Caco-2 (cell line): ENCODE measurements at regions not wholly inside any gene's neighbourhood (a gene's known extent, or its start where the extent isn't known, plus 50 kb on each side); places are given as distances from the start of the nearest gene placed in this dataset.

ENCODE experiments used
- BruUV-seq: library from RNA; stranded (reverse); fragments of 400-500 nt; replicated peaks from 2 replicates; lab custom pipeline; 2021; lab: Mats Ljungman, UMichigan
- CTCF ChIA-PET: fragments of 300-600 bp; sonication (Branson Sonifier 250); formaldehyde crosslinking; loops from one replicate; lab custom pipeline; 2022; ENCODE audit warnings: antibody characterized with exemption; lab: Charles Lee
- POLR2A ChIA-PET: fragments of 300-600 bp; sonication (Branson Sonifier 250); formaldehyde crosslinking; loops from one replicate; lab custom pipeline; 2022; ENCODE audit warnings: antibody characterized with exemption; lab: Charles Lee
- DNase-seq, 2 experiments: peaks; one replicate each; pipeline versions ENCODE4 v3.0.0 to v3.0.0-alpha.2; 2020 to 2022
- H3K27me3 ChIP-seq: replicated peaks from 2 replicates; pipeline ENCODE4 v1.6.0; 2011; ENCODE audit warnings: low read length; ENCODE audit not compliant: control insufficient read depth, insufficient read depth
- H3K36me3 ChIP-seq: 2 replicates; pipeline ENCODE4 v1.5.1; 2011; ENCODE audit warnings: low read length; ENCODE audit not compliant: control insufficient read depth, insufficient read depth
- H3K4me1 ChIP-seq: fragments of 250-450 bp; sonication (Bioruptor Pico); 2 replicates; pipeline ENCODE4 v1.5.1; 2020; ENCODE audit warnings: mild to moderate bottlenecking
- H3K4me3 ChIP-seq: 2 replicates; pipeline ENCODE4 v1.5.1; 2011; ENCODE audit warnings: low read depth, mild to moderate bottlenecking, control low read depth, low read length
- H3K9me3 ChIP-seq: fragments of 250-450 bp; sonication (Bioruptor Pico); 2 replicates; pipeline ENCODE4 v1.5.1; 2020; ENCODE audit warnings: mild to moderate bottlenecking, moderate library complexity
- H3K27ac Mint-ChIP-seq: one replicate; pipeline ENCODE4 v1.8.0; 2022; ENCODE audit warnings: mixed read lengths; ENCODE audit not compliant: unreplicated experiment
- H3K27me3 Mint-ChIP-seq: one replicate; pipeline ENCODE4 v1.8.0; 2022; ENCODE audit warnings: mixed read lengths; ENCODE audit not compliant: insufficient read depth, unreplicated experiment
- H3K36me3 Mint-ChIP-seq: one replicate; pipeline ENCODE4 v1.8.0; 2022; ENCODE audit warnings: mild to moderate bottlenecking, mixed read lengths; ENCODE audit not compliant: insufficient read depth, unreplicated experiment
- H3K4me1 Mint-ChIP-seq: one replicate; pipeline ENCODE4 v1.8.0; 2022; ENCODE audit warnings: low read depth, mixed read lengths; ENCODE audit not compliant: unreplicated experiment
- H3K4me3 Mint-ChIP-seq: one replicate; pipeline ENCODE4 v1.8.0; 2022; ENCODE audit warnings: mild to moderate bottlenecking, moderate library complexity, mixed read lengths; ENCODE audit not compliant: unreplicated experiment
- H3K9me3 Mint-ChIP-seq: one replicate; pipeline ENCODE4 v1.8.0; 2022; ENCODE audit warnings: mixed read lengths; ENCODE audit not compliant: unreplicated experiment
- intact Hi-C: fragments of 100-400 bp; cut with micrococcal nuclease; formaldehyde crosslinking; loops from one replicate; pipeline ENCODE4 v1.10.0; 2022; ENCODE audit not compliant: unreplicated experiment
- TF ChIP-seq, protein P1 (sequence below), 2 experiments: fragments of 200-600 bp in 1 of 2; IDR thresholded peaks; 1 replicate in 1 of 2; 2 replicates in 1 of 2; pipeline versions ENCODE4 v1.5.1 to v1.8.0; 2011 to 2022; ENCODE audit warnings: antibody characterized with exemption in 1 of 2, control low read depth in 1 of 2, inconsistent platforms in 1 of 2, low read depth in 1 of 2, low read length in 1 of 2, mild to moderate bottlenecking in 1 of 2, moderate library complexity in 1 of 2; ENCODE audit not compliant: insufficient read depth in 1 of 2, severe bottlenecking in 1 of 2, unreplicated experiment in 1 of 2

DNA sequence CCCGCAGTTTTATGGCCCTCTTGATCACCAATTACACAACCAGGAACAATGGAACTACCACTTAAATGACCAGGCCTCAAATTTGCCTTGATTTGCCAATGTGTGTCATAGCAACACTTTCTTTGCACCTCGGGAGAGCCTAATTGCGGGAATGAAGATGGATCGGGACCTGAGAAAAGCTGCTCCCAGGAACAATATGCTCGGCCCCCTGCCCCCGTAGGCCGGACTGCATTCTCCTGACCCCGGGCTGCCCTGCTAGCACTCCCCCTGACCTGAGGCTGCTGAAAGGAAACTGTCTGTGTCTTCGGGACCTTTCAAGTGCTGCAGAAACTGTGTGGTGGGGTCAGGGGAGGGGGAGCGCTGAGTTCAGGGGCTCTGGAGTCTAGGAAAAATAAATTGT, 294.3 kb upstream of the IRX1 start:
- H3K4me1 Mint-ChIP-seq = no peaks in the 10 kb centered on the region
- TF ChIP-seq, protein P1, sequence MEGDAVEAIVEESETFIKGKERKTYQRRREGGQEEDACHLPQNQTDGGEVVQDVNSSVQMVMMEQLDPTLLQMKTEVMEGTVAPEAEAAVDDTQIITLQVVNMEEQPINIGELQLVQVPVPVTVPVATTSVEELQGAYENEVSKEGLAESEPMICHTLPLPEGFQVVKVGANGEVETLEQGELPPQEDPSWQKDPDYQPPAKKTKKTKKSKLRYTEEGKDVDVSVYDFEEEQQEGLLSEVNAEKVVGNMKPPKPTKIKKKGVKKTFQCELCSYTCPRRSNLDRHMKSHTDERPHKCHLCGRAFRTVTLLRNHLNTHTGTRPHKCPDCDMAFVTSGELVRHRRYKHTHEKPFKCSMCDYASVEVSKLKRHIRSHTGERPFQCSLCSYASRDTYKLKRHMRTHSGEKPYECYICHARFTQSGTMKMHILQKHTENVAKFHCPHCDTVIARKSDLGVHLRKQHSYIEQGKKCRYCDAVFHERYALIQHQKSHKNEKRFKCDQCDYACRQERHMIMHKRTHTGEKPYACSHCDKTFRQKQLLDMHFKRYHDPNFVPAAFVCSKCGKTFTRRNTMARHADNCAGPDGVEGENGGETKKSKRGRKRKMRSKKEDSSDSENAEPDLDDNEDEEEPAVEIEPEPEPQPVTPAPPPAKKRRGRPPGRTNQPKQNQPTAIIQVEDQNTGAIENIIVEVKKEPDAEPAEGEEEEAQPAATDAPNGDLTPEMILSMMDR (IDR thresholded peaks at IDR 0.05; ENCODE audit: insufficient read depth in 1 of 2, low read depth in 1 of 2, low read length in 1 of 2, severe bottlenecking in 1 of 2, unreplicated experiment in 1 of 2) = no peak
- ChIA-PET CTCF (no interaction called here), POLR2A (no interaction called here)
- no TSS peak for BruUV-seq
- Histone ChIP-seq H3K4me3 (no peak overlapping the region), H3K4me1 (no peaks in the 10 kb centered on the region), H3K27me3 (no peaks in the 10 kb centered on the region), H3K9me3 (no peaks in the 10 kb centered on the region), H3K36me3 (no peaks in the 10 kb centered on the region)
- no peaks in the 10 kb centered on the region for H3K9me3 Mint-ChIP-seq
- H3K27ac Mint-ChIP-seq = no peak overlapping the region
- H3K27me3 Mint-ChIP-seq = no peaks in the 10 kb centered on the region
- intact Hi-C loops = no loop called here
- no peak overlapping the region for H3K4me3 Mint-ChIP-seq
- peaks cover 5% of the 10 kb centered on the region for H3K36me3 Mint-ChIP-seq
- DNase-seq = no peak

DNA sequence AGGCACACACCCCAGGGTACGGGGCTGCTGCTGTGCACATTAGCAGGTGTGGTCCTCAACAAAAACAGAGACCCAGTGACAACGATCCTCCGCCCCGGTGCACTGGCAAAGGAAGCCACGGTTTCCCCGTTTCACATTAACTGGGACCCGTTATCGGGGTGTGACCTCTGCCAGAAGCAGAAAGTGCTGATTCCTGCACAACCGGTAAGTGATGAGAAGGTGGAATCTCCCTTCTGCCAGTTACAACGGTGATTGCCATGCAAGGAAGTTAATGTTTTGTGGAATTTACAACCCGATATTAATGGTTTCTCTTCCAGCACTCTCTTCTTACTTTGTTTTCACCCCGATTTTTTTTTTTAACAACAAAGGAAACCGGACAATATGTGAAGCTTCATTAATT, 294.9 kb upstream of the IRX1 start:
- Mint-ChIP-seq H3K27ac (no peak overlapping the region), H3K36me3 (peaks cover 5% of the 10 kb centered on the region), H3K4me3 (no peak overlapping the region), H3K9me3 (no peaks in the 10 kb centered on the region), H3K4me1 (no peaks in the 10 kb centered on the region), H3K27me3 (no peaks in the 10 kb centered on the region)
- Histone ChIP-seq H3K4me1 (no peaks in the 10 kb centered on the region), H3K36me3 (no peaks in the 10 kb centered on the region), H3K27me3 (no peaks in the 10 kb centered on the region), H3K9me3 (no peaks in the 10 kb centered on the region), H3K4me3 (no peak overlapping the region)
- POLR2A ChIA-PET = no interaction called here
- TF ChIP-seq, protein P1 (IDR thresholded peaks at IDR 0.05; ENCODE audit: insufficient read depth in 1 of 2, low read depth in 1 of 2, low read length in 1 of 2, severe bottlenecking in 1 of 2, unreplicated experiment in 1 of 2) = no peak
- CTCF ChIA-PET = no interaction called here
- intact Hi-C loops = no loop called here
- BruUV-seq = no TSS peak
- DNase-seq = no peak

DNA sequence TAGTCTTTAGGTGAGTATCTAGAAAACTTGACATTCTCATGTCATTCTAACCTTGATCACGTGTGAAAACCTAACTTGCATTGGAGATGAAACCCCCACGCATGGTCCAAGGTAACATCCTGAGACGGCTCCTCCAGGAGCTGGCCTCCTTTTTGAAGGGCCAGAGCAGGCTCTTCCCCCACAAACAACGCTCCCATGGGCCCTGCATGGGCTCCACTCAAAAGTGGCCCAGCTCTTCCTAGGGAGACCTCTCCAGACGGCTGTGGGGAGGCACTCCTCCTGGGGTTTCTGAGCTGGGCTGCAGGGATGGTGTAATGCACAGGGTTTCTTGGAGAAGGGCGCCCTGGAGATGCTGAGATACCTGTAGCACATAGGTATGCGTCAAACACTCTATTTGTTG, 296.2 kb upstream of the IRX1 start:
- no TSS peak for BruUV-seq
- Mint-ChIP-seq H3K27ac (no peak overlapping the region), H3K27me3 (no peaks in the 10 kb centered on the region), H3K9me3 (peaks cover 12% of the 10 kb centered on the region), H3K4me3 (no peak overlapping the region), H3K4me1 (no peaks in the 10 kb centered on the region), H3K36me3 (peaks cover 5% of the 10 kb centered on the region)
- no peaks in the 10 kb centered on the region for H3K27me3 ChIP-seq
- ChIA-PET CTCF (no interaction called here), POLR2A (no interaction called here)
- TF ChIP-seq, protein P1 (IDR thresholded peaks at IDR 0.05; ENCODE audit: insufficient read depth in 1 of 2, low read depth in 1 of 2, low read length in 1 of 2, severe bottlenecking in 1 of 2, unreplicated experiment in 1 of 2) = no peak
- intact Hi-C loops = no loop called here
- DNase-seq = no peak
- no peaks in the 10 kb centered on the region for H3K9me3 ChIP-seq
- H3K4me1 ChIP-seq = no peaks in the 10 kb centered on the region
- H3K36me3 ChIP-seq = no peaks in the 10 kb centered on the region
- H3K4me3 ChIP-seq = no peak overlapping the region
